ENCODE measurements at regions not wholly inside any gene's neighbourhood (a gene's known extent, or its start where the extent isn't known, plus 50 kb on each side); places are given as distances from the start of the nearest gene placed in this dataset.

DNA sequence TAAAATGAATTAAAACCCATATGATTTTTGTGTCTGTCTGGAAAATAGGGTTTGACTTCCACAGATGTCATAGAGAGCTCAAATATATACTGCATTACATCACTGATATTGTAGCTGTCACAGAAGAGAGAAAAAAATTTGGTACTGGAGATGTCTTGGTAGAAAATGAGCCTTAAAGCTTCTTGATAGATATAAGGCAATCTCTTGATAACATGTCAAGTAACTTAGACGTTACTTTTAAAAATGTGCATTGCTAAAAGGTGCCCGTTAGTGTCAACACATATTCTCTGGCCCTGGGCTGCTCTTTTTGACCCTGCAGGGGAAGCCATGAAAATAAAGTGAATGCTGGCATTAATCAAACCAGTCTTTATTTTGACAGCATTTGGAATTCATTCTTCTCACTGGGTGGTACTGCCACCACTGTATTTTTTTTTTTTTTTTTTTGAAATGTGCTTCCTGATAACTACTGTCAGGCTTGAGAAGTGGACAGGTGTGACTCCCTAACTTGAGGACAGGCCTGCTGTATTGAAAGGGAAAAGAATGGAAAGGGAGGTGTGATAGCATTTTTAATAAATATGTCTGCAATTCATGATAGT is 53.0 kb upstream of the RAPGEF2 start:
- TF ChIP-seq RARB (CRISPR knock-in tag; IDR thresholded peaks at IDR 0.05) (no peak), ESRRG (CRISPR knock-in tag; IDR thresholded peaks at IDR 0.05) (no peak), ZFP3 (CRISPR knock-in tag; IDR thresholded peaks at IDR 0.05) (no peak), ZNF565 (CRISPR knock-in tag; conservative IDR thresholded peaks at IDR 0.05; ENCODE audit: low read depth) (no peak), BACH2 (CRISPR knock-in tag; IDR thresholded peaks at IDR 0.05; ENCODE audit: borderline replicate concordance) (no peak), CREB5 (CRISPR knock-in tag; IDR thresholded peaks at IDR 0.05; ENCODE audit: low read depth) (no peak), ZFP30 (CRISPR knock-in tag; IDR thresholded peaks at IDR 0.05) (no peak), GLIS3 (CRISPR knock-in tag; IDR thresholded peaks at IDR 0.05) (no peak), TCF4 (CRISPR knock-in tag; IDR thresholded peaks at IDR 0.05; ENCODE audit: borderline replicate concordance) (no peak), ZNF8 (CRISPR knock-in tag; IDR thresholded peaks at IDR 0.05) (no peak), CSDC2 (CRISPR knock-in tag; IDR thresholded peaks at IDR 0.05) (no peak), POU6F1 (CRISPR knock-in tag; IDR thresholded peaks at IDR 0.05; ENCODE audit: borderline replicate concordance, low read depth) (no peak), ISL1 (CRISPR knock-in tag; IDR thresholded peaks at IDR 0.05) (no peak), TOX (CRISPR knock-in tag; IDR thresholded peaks at IDR 0.05; ENCODE audit: borderline replicate concordance) (no peak)
- TF ChIP-seq, protein P1, sequence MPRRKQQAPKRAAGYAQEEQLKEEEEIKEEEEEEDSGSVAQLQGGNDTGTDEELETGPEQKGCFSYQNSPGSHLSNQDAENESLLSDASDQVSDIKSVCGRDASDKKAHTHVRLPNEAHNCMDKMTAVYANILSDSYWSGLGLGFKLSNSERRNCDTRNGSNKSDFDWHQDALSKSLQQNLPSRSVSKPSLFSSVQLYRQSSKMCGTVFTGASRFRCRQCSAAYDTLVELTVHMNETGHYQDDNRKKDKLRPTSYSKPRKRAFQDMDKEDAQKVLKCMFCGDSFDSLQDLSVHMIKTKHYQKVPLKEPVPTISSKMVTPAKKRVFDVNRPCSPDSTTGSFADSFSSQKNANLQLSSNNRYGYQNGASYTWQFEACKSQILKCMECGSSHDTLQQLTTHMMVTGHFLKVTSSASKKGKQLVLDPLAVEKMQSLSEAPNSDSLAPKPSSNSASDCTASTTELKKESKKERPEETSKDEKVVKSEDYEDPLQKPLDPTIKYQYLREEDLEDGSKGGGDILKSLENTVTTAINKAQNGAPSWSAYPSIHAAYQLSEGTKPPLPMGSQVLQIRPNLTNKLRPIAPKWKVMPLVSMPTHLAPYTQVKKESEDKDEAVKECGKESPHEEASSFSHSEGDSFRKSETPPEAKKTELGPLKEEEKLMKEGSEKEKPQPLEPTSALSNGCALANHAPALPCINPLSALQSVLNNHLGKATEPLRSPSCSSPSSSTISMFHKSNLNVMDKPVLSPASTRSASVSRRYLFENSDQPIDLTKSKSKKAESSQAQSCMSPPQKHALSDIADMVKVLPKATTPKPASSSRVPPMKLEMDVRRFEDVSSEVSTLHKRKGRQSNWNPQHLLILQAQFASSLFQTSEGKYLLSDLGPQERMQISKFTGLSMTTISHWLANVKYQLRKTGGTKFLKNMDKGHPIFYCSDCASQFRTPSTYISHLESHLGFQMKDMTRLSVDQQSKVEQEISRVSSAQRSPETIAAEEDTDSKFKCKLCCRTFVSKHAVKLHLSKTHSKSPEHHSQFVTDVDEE (CRISPR knock-in tag; IDR thresholded peaks at IDR 0.05): no peak

GRCh38 chr4:159051245-159052071 is 51.4 kb upstream of the RAPGEF2 start:
- TF ChIP-seq SNAI2 (CRISPR knock-in tag; IDR thresholded peaks at IDR 0.05) (no peak), CSDC2 (CRISPR knock-in tag; IDR thresholded peaks at IDR 0.05) (no peak), ZFP30 (CRISPR knock-in tag; IDR thresholded peaks at IDR 0.05) (no peak), ARNTL (CRISPR knock-in tag; IDR thresholded peaks at IDR 0.05; ENCODE audit: borderline replicate concordance, low read depth) (no peak), OSR1 (CRISPR knock-in tag; IDR thresholded peaks at IDR 0.05) (no peak), POU6F1 (CRISPR knock-in tag; IDR thresholded peaks at IDR 0.05; ENCODE audit: borderline replicate concordance, low read depth) (no peak), ISL1 (CRISPR knock-in tag; IDR thresholded peaks at IDR 0.05) (no peak)
- TF ChIP-seq, protein P1 (CRISPR knock-in tag; IDR thresholded peaks at IDR 0.05): no peak
- ATAC-seq: no peak

More for the DNA sequence above, 53.0 kb upstream of the RAPGEF2 start:
- ATAC-seq: no peak

All from SK-N-SH treated with all-trans-retinoic acid at 6 μM for 48 hours (cell line).